ENCODE measurements at regions not wholly inside any gene's neighbourhood (a gene's known extent, or its start where the extent isn't known, plus 50 kb on each side); places are given as distances from the start of the nearest gene placed in this dataset.

DNA sequence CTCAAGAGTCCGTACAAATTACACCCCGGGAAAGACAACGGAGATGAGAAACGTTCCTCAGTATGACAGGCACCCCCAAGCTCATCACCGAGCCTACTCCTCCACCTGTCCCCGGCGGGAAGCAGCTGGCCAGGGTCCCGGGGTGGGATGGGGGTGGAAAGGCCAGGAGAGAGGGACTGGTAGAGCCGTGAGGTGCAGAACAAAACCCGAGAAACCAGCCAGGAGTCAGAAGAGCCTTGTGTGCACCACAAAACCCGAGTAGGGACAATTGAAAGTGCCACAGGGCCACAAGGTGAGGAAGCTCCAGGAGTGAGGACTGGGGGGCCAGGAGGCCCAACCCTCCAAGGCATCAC is 75.5 kb upstream of the SALL3 start:
- DNase-seq (ENCODE audit: low spot score) = no peak

DNA sequence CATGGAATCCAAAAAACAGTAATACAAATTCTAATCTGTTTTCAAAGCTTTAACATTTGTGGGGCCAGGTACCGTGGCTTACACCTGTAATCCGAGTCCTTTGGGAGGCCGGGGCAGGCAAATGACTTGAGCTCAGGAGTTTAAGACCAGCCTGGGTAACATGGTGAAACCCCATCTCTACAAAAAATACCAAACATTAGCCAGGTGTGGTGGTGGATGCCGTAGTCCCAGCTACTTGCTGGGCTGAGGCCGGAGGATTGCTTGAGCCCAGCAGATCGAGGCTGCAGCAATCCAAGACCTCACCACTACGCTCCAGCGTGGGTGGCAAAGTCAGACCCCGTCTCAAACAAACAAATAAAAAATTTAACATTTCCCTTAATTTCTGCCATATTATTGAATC is 74.3 kb upstream of the SALL3 start:
- DNase-seq (ENCODE audit: low spot score) = no peak

DNA sequence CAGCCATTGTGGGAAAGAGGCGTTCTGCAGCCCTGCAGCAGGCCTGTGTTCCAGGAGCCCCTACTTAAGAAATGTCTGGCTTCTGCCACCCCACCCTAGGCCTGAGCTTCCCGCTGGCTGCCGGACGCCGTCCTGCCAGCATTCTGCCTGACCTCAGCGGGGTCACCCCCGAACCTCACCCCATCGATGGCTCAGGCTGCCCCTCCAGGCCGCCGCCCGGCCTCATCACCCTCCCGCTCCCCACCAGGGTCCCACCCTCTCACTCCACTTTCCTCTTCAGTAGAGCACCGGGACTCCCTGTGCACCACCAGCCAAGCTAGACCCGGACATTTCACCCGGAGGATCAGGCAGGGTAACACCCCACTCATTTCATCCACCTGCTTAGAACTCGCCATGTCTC is 73.6 kb upstream of the SALL3 start:
- DNase-seq (ENCODE audit: low spot score) = no peak

DNA sequence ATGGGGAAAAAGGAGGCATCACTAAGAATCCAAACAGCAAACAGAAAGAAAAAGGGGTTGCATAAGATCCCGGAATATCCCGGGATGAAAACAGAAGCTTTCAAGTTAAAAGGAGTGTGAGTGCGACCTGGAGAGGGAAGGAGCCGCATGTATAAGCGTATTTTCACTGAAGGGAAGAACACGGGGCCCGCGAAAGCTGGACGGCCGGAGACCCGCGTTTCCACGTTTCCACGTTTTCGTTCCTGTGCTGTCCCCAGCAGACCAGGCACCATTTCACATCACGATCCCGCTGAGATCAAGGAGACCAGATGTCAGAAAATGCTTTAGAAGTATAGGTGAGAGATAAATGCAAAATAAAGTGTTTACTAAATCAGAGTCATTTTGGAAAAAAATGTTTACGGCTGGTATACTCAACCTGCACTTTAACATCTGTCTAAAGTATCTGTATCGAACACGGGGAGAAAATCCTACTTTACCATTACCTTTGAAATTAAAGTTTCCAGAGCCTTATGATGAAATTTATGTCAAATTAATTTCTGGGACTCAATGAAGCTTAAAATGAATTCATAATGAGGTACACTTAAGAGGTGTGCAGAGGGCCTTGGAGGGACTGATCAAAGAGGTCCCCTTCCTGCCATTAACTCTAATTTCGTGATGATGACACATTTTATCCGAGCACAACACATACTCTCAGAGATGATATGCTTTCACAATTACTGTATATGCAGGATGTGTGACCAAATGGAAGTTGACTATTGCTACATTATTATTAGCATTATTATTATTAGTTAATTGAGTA is 71.0 kb upstream of the SALL3 start:
- no peak for DNase-seq (ENCODE audit: low spot score)

DNA sequence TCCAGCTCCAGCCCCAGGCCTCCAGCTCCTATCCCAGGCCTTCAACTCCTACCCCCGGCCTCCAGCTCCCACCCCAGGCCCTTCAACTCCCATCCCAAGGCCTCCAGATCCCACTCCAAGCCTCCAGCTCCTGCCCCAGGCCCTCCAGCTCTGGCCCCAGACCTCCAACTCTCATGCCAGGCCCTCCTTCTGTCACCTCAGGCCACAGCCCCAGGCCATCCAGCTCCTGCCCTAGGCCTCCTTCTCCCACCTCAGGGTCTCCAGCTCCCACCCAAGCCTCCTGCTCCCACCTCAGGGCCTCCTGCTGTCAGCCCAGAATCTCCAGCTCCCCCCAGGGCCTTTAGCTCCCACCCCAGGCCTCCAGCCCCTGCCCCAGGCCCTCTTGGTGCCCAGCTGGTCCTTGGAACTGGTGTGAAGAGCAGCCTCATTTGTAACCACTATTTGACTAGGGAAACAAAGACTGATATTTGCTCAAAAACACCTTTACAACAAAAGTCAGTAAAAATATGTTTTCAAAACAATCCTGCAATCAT is 67.8 kb upstream of the SALL3 start:
- no peak for DNase-seq (ENCODE audit: low spot score)

DNA sequence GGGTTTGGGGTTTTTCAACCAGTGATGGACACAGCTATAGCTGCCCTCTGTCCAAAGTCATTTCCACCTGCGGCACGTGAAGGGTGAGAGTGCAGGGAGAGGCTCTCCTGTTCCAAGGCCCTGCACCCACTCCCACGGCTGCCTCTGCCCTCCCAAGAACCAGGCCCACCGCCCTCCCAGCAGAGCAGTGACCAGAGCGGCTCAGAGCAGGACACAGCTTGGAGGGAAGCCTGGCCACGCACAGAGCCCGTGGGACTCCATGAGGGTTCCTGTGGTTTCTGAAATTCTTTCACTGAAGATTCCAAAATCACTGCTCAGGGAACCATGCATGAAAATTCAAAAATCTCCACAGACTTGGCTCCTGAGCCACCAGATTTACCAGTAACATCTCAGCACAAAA is 67.3 kb upstream of the SALL3 start:
- DNase-seq (ENCODE audit: low spot score) = no peak

DNA sequence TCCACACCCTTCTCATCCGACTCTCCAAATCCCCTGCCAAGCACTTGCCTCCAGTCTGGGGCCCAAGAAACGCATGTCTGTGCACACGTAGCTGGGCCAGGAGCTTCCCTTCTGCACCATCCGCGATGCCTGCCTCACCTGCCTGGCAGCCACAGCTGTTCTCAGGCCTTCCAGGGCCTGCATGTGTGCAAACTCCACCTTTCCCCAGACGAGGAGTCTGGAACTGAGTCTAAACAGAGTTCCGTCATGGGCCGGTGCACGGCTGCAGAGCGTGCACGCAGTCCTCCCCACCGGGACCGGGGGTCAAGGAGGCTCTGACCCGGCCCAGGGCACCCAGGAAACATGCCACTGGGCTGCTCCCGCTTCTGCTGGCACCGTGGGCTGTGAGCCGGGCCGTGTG is 66.8 kb upstream of the SALL3 start:
- DNase-seq (ENCODE audit: low spot score) = no peak

DNA sequence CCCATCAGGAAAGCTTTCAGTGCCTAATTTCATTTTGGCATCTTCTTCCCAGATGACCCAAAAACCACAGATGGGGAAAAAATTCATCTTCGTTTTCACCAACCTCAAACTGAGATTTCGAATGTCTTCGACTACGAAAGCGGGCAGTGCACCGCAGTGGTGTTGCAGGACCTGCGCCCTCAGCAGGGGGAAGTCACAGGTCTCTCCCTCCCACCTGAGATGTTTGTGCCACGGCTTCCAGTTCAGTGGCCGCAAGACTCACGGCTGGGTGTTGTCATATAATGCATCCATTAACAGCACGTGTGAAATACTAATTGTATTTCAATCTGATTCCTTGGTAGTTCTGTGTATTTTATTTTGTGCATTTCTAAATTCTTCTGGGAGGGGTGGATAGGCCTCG is 66.2 kb upstream of the SALL3 start:
- DNase-seq (ENCODE audit: low spot score) = no peak

DNA sequence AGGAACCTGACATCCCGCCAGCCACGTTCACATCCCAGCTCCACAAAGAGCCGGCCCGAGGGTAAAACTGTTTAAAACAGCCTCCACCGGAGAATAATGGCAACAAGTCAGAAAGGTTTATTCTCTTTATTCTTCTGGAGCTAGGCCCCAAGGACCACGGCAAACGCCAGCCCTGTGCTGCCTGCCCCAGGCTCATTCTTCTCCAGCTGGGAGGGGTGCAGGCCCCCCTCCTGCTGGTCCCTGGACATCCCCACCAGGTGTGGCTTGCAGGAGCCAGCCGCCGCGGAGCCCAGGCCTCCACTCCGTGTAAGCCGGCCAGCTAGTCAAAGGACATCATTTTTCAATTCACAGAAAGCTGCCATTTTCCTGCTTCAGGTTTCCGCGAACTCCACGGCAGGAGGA is 65.8 kb upstream of the SALL3 start:
- no peak for DNase-seq (ENCODE audit: low spot score)

DNA sequence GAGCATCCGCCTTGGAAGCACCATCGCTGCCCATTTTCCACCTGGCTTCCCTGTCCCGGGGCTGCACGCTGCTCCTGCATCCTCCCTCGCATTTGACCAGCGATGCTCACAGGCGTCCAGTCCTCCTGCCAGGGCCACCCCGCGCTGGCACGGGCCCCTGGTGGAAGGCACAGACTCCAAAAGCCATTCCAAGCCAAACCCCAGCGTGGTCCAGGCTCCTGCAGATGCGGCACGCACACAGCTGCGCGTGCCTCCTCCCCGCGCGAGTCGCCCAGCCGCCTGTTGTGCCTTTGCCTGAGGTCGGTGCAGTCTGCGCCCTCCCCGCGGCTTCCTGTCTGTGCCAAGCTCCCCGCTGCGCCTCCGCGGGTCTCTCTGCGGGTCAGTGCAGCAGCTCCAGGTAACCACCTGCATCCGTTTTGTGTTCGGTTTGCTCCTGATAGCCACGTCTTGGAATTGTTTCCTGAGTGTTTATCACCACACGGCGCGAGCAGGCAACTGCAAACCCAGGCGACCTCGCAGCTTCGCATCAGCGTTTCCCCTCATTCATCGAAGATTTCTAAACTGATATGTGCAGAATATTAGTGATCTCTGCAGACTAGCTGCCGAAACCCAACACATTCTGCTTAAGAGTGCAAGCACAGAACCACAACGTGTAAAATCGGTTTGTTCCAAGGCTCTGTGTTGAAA is 65.2 kb upstream of the SALL3 start:
- no peak for DNase-seq (ENCODE audit: low spot score)

DNA sequence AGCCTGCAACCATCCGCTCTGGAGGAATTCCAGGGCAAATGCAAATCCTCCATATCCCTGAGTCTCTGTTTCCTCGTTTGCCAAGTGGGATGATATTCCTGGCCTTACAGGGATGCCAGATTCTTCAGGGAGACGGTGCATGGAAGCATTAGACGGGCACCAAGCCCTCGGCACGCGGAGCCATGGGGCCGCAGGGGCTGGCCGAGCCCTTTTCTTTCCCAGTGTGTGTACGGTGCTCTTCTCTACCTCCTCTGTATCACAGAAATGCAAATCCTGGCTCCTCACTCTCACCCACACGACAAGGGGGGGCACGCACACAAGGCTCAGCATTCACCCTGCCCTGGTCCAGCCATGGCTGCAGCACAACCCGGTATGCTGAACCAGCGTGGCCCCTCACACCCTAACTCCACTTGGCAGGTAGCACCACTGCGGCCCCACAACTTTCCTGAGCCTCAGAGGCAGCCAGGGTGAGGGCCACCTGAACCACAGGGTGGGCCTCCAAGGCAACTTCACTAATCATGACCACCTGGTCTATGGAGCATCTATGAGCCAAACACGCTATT is 64.1 kb upstream of the SALL3 start:
- DNase-seq (ENCODE audit: low spot score) = no peak

DNA sequence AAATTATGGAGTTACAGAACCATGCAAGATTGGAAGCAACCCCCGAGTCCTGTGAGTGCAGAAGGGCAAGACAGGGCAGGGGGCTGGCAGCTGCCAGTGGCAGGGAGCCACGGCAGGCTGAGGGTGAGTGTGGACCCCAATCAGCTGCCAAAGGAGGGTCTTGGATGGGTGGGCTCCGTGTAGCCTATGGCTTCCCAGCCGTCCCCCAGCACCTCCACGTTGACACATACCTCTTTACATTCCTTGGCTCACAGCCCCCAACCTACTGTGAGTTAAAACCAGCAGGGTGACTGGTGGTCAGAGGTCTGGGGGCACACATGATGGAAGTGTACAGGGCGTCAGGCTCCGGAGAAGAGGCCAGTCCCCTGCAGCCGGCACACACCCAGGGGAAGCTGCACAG is 60.9 kb upstream of the SALL3 start:
- no peak for DNase-seq (ENCODE audit: low spot score)

DNA sequence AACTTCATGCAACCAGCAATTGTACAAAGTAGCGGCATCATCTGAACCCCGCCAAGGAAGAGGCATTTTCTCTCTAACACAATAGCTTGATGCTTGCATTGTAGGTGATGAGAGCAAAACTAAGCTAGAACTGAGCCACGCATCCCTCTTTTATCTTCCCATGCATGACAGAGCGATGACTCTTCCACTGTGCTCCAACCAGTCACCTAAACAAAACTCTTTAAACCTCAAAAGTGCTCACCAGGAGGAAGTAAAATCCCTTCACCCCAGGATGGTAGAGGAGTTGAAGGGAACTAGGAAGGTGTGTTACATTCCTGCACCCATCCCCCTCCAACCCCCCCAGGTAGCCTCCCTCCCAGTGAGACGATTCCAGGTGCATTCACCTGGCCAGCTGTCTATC is 59.7 kb upstream of the SALL3 start:
- no peak for DNase-seq (ENCODE audit: low spot score)

DNA sequence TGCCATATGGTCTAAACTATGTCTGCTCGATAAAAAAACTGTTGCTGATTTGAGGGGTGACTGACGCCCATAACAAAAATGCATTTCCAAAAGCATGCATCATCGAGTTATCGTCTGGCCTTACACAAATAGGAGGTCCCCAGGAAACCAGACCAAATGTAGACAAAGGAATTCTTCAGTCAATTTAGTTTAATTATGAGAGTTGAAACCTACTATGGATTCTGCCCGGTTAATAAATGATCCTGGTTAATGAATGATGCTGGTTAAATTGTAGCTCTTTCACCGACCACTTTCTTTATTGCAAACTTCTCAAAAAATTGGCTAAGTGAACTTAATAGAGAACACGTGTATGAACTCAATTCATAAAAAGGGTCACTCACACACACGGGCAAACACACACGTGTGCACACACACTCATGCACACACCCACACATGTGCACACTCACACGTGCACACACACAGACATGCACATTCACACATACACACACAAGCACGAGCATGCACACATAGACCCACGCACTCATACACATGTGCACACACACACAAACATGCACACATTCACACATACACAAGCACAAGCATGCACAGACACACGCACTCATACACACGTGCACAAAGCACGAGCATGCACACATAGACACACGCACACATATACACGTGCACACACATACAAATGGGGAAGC is 59.0 kb upstream of the SALL3 start:
- no peak for DNase-seq (ENCODE audit: low spot score)

DNA sequence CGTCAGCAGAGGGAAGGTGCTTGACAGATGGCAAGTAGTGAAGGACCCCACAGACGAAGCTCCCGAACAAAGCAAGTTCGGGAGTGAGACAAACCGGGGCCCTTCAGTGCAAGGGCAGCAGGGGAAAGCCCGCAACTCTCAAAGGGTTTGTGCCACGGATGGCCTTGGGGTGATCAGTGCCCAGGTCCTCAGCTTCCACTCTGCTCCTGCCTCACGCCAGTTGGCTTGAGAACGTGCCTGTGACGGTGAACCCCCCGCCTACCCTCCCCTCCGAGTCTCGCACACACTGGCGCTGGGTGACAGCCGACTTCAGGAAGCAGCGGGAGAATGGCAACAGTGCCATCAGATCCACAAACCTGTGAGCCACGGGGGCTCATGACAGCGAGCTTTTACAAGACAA is 56.8 kb upstream of the SALL3 start:
- DNase-seq (ENCODE audit: low spot score) = no peak

DNA sequence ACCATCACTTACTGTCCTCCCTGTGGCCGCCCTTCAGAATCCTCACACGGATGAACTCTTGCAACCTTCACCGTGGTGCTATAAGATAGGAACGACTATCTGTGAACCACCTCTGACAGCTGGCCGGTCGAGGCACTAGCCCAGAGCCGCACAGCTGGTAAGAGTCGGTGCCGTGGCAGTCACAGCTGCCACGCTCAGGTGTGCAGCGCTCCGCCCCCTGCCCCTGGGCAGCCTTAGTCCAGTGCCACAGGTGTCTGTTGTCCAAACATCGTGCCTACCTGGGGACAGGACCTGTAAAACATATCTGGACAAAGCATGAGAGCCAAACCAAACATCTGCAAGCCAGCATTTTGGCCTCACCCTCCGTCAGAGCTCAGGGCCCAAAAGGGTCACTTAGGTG is 55.3 kb upstream of the SALL3 start:
- DNase-seq (ENCODE audit: low spot score) = no peak

DNA sequence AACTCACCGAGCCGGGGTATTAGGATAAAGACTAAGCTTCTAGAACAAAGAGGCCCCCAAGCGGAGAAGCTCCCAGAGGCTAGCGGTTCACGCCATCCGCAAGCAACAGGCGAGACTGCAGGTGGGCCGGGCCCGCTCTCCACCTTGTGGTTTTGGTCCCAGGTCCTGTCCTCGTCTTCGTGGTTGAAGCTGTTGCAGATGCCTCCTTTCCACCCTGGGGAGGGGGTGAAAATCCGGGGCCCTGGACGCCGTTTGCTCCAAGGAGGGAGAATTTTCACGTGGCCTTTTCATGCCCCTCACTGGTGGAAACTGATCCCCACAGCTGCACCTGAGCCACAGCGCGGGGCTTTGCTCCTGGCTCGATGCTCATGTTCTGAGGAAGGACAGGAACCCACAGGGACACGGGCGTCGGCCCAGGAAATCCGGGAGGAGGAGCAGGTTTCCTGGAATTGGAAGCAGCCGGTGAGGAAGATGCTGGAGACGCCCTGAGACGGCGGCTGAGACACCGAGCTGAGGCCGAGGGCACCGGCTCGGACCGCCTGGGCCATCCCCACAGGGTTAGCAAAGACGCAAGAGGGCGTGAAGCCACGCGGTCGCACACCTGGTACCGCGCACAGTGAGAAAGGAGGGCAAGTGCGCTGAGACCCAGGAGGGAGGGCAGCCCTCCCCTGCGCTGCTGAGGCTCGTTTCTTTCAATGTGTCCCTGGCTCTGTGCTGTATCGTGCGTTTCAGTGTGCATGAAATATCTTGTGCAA is 54.7 kb upstream of the SALL3 start:
- DNase-seq (ENCODE audit: low spot score) = no peak

DNA sequence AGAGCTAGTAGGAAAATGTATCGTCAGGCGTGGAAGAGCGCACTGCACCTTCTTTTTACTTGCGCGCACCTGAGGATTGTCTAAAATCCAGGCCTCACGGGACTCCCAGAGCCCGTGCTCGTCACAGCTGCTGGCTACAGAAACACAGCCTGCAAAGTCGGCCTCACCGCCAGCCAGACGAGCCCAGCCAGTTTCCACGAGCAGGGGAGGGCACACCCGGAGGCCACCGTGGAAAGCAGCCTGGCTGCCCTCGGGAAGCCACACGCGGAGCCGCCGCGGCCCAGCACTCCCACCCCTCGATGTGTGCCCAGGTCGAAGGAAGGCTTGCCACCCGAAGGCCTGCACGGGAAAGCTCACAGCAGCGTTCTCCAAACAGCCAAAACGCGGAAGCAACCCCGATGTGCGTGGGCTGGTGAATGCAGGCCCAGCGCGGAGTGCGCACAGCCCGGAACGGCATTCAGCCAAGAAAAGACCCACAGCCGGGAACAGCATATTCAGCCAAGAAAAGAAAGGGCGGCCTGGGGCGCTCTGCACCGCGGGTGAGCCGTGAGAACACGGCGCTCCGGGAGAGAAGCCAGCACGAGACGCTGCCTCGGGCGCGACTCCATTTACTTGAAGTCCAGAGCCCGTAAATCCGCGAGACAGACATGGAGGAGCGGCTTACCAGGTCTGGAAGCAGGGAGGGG is 53.9 kb upstream of the SALL3 start:
- DNase-seq (ENCODE audit: low spot score) = no peak

DNA sequence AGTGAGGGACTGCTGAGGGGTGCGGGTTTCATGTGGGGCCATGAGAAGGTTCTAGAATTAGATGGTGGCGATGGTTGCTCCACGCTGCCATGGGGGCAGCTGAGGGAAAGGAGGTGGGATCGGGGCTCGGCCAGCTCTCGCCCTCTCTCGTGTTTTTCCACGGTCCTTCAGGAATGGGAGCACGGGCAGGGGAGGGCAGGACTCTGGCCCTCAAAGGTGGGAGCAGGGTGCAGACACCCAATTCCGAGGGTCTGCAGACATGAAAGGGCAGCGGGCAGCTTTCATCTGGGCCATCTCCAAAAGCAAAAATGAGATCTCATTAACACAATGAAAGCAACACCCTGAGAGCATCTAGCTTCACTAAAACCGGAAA is 53.4 kb upstream of the SALL3 start:
- DNase-seq (ENCODE audit: low spot score) = no peak

DNA sequence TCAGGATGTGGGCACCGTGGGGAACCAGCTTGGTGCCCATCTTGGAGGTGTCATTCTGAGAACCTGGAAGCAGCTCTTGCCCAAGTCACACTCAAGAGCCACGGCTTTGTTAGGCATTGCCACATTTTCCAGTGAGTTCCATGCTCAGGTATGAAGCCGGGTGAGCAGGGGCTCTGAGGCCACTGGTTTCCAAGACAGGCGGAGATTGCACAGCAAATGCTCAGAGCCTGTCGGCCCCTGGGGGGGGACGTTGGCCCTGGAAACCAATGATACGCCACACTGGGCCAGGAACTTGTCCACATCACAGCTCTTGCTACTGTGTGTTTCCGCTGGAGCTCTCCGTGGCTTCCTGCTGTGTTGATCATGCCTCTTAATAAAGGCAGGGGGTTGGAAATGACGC is 52.5 kb upstream of the SALL3 start:
- no peak for DNase-seq (ENCODE audit: low spot score)

DNA sequence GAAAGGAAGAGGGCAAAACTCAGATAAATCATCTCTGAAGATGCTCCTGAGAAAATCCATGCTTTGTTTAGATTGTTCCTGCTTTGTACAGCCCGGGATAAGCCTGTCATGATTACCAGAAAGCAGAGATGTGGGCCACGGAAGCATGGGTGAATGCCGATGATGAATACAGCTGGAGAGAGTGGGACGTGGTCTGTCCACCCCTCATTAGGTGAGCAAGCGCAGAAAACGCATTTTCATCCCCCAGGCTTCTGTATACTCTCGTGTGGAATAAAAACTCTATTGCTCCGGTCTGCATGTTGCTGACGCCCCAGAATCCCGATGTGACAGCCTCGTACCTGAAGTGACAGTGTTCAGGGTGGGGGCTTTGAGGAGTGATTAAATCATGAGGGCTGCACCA is 52.0 kb upstream of the SALL3 start:
- DNase-seq (ENCODE audit: low spot score) = no peak

DNA sequence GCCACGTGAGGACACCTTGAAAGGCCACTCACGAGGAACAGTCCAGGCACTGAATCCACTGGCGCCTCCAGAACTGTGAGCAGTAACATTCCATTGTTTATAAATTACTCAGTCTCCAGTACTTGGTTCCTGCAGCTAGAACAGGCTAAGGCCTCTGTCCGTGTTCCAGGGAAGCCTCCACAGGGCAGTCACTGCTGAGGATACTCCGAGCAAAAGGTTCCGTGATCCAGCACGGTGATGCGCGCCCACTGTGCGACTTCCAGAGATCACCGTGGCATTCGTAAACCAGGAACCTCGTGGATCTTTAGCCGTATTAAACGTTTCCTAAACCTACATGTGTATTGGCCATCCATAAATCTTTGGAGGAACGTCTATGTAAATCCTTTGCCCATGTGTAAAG is 51.5 kb upstream of the SALL3 start:
- DNase-seq (ENCODE audit: low spot score) = no peak

All from germinal center (tissue), 1 donor.